ENCODE measurements at regions not wholly inside any gene's neighbourhood (a gene's known extent, or its start where the extent isn't known, plus 50 kb on each side); places are given as distances from the start of the nearest gene placed in this dataset.
"Not testable (repeated sequence)": the region's sequence is repeated elsewhere in the genome, so short reads cannot be mapped to it uniquely, and the experiment has no call there.

- H3K36me3 ChIP-seq (ENCODE audit: control insufficient read depth in 2 of 2, insufficient read depth in 2 of 2, low read length in 1 of 2): no peaks in the 10 kb centered on the region
- no peak overlapping the region for H3K27ac ChIP-seq (ENCODE audit: low read depth in 2 of 2, low read length in 1 of 2)
- no peaks in the 10 kb centered on the region for H3K27me3 ChIP-seq (ENCODE audit: control insufficient read depth in 1 of 2, insufficient read depth in 2 of 2, low read length in 2 of 2)
- WGBS, 2 donors: 42 to 44% methylated on average over 1 of the region's 1 CpG
- H3K4me1 ChIP-seq (ENCODE audit: control insufficient read depth in 2 of 2, insufficient read depth in 2 of 2, low read length in 1 of 2): no peaks in the 10 kb centered on the region
- no peak overlapping the region for H3K4me3 ChIP-seq (ENCODE audit: low read depth in 1 of 2, low read length in 2 of 2)
- H3K9me3 ChIP-seq (ENCODE audit: control insufficient read depth in 2 of 2, insufficient read depth in 1 of 2, low read depth in 1 of 2, low read length in 1 of 2): no peaks in the 10 kb centered on the region
These were observed 270.0 kb downstream of the DACT1 start for GRCh38 chr14:58907803-58908202.

GRCh38 chr14:58912287-58912686, 274.5 kb downstream of the DACT1 start:
- 56 to 72% methylated on average over 6 of the region's 6 CpGs for WGBS, 2 donors
- Histone ChIP-seq H3K4me1 (ENCODE audit: control insufficient read depth in 2 of 2, insufficient read depth in 2 of 2, low read length in 1 of 2) (no peaks in the 10 kb centered on the region), H3K36me3 (ENCODE audit: control insufficient read depth in 2 of 2, insufficient read depth in 2 of 2, low read length in 1 of 2) (no peaks in the 10 kb centered on the region), H3K27me3 (ENCODE audit: control insufficient read depth in 1 of 2, insufficient read depth in 2 of 2, low read length in 2 of 2) (no peaks in the 10 kb centered on the region), H3K9me3 (ENCODE audit: control insufficient read depth in 2 of 2, insufficient read depth in 1 of 2, low read depth in 1 of 2, low read length in 1 of 2) (no peaks in the 10 kb centered on the region), H3K4me3 (ENCODE audit: low read depth in 1 of 2, low read length in 2 of 2) (no peak overlapping the region), H3K27ac (ENCODE audit: low read depth in 2 of 2, low read length in 1 of 2) (no peak overlapping the region)

- Histone ChIP-seq H3K4me1 (ENCODE audit: control insufficient read depth in 2 of 2, insufficient read depth in 2 of 2, low read length in 1 of 2) (no peaks in the 10 kb centered on the region), H3K4me3 (ENCODE audit: low read depth in 1 of 2, low read length in 2 of 2) (no peak overlapping the region), H3K27ac (ENCODE audit: low read depth in 2 of 2, low read length in 1 of 2) (no peak overlapping the region), H3K36me3 (ENCODE audit: control insufficient read depth in 2 of 2, insufficient read depth in 2 of 2, low read length in 1 of 2) (no peaks in the 10 kb centered on the region), H3K9me3 (ENCODE audit: control insufficient read depth in 2 of 2, insufficient read depth in 1 of 2, low read depth in 1 of 2, low read length in 1 of 2) (no peaks in the 10 kb centered on the region), H3K27me3 (ENCODE audit: control insufficient read depth in 1 of 2, insufficient read depth in 2 of 2, low read length in 2 of 2) (no peaks in the 10 kb centered on the region)
- 86% methylated on average over 3 of the region's 3 CpGs for WGBS, 2 donors
These were observed 275.2 kb downstream of the DACT1 start for GRCh38 chr14:58912799-58913432.

- H3K27me3 ChIP-seq (ENCODE audit: control insufficient read depth in 1 of 2, insufficient read depth in 2 of 2, low read length in 2 of 2): no peaks in the 10 kb centered on the region
- no peaks in the 10 kb centered on the region for H3K9me3 ChIP-seq (ENCODE audit: control insufficient read depth in 2 of 2, insufficient read depth in 1 of 2, low read depth in 1 of 2, low read length in 1 of 2)
- no peaks in the 10 kb centered on the region for H3K36me3 ChIP-seq (ENCODE audit: control insufficient read depth in 2 of 2, insufficient read depth in 2 of 2, low read length in 1 of 2)
- WGBS, 2 donors: 67 to 77% methylated on average over 10 of the region's 10 CpGs
- H3K27ac ChIP-seq (ENCODE audit: low read depth in 2 of 2, low read length in 1 of 2): no peak overlapping the region
- H3K4me3 ChIP-seq (ENCODE audit: low read depth in 1 of 2, low read length in 2 of 2): no peak overlapping the region
- no peaks in the 10 kb centered on the region for H3K4me1 ChIP-seq (ENCODE audit: control insufficient read depth in 2 of 2, insufficient read depth in 2 of 2, low read length in 1 of 2)
These were observed 274.1 kb upstream of the DAAM1 start for GRCh38 chr14:58914279-58914855.

GRCh38 chr14:58915646-58916045, 272.8 kb upstream of the DAAM1 start:
- Histone ChIP-seq H3K4me1 (ENCODE audit: control insufficient read depth in 2 of 2, insufficient read depth in 2 of 2, low read length in 1 of 2) (no peaks in the 10 kb centered on the region), H3K27ac (ENCODE audit: low read depth in 2 of 2, low read length in 1 of 2) (no peak overlapping the region), H3K9me3 (ENCODE audit: control insufficient read depth in 2 of 2, insufficient read depth in 1 of 2, low read depth in 1 of 2, low read length in 1 of 2) (no peaks in the 10 kb centered on the region), H3K4me3 (ENCODE audit: low read depth in 1 of 2, low read length in 2 of 2) (no peak overlapping the region), H3K36me3 (ENCODE audit: control insufficient read depth in 2 of 2, insufficient read depth in 2 of 2, low read length in 1 of 2) (no peaks in the 10 kb centered on the region), H3K27me3 (ENCODE audit: control insufficient read depth in 1 of 2, insufficient read depth in 2 of 2, low read length in 2 of 2) (no peaks in the 10 kb centered on the region)
- 69 to 81% methylated on average over 2 of the region's 2 CpGs for WGBS, 2 donors

- Histone ChIP-seq H3K27me3 (ENCODE audit: control insufficient read depth in 1 of 2, insufficient read depth in 2 of 2, low read length in 2 of 2) (no peaks in the 10 kb centered on the region), H3K27ac (ENCODE audit: low read depth in 2 of 2, low read length in 1 of 2) (no peak overlapping the region), H3K4me3 (ENCODE audit: low read depth in 1 of 2, low read length in 2 of 2) (no peak overlapping the region), H3K9me3 (ENCODE audit: control insufficient read depth in 2 of 2, insufficient read depth in 1 of 2, low read depth in 1 of 2, low read length in 1 of 2) (no peaks in the 10 kb centered on the region), H3K4me1 (ENCODE audit: control insufficient read depth in 2 of 2, insufficient read depth in 2 of 2, low read length in 1 of 2) (no peaks in the 10 kb centered on the region), H3K36me3 (ENCODE audit: control insufficient read depth in 2 of 2, insufficient read depth in 2 of 2, low read length in 1 of 2) (no peaks in the 10 kb centered on the region)
- WGBS, 2 donors: 76 to 78% methylated on average over 6 of the region's 6 CpGs
These were observed 270.3 kb upstream of the DAAM1 start for GRCh38 chr14:58918066-58918738.

GRCh38 chr14:58919217-58919616, 269.2 kb upstream of the DAAM1 start:
- no peaks in the 10 kb centered on the region for H3K4me1 ChIP-seq (ENCODE audit: control insufficient read depth in 2 of 2, insufficient read depth in 2 of 2, low read length in 1 of 2)
- no peaks in the 10 kb centered on the region for H3K36me3 ChIP-seq (ENCODE audit: control insufficient read depth in 2 of 2, insufficient read depth in 2 of 2, low read length in 1 of 2)
- H3K27ac ChIP-seq (ENCODE audit: low read depth in 2 of 2, low read length in 1 of 2): no peak overlapping the region
- no peaks in the 10 kb centered on the region for H3K27me3 ChIP-seq (ENCODE audit: control insufficient read depth in 1 of 2, insufficient read depth in 2 of 2, low read length in 2 of 2)
- 74 to 81% methylated on average over 6 of the region's 6 CpGs for WGBS, 2 donors
- H3K4me3 ChIP-seq (ENCODE audit: low read depth in 1 of 2, low read length in 2 of 2): no peak overlapping the region
- no peaks in the 10 kb centered on the region for H3K9me3 ChIP-seq (ENCODE audit: control insufficient read depth in 2 of 2, insufficient read depth in 1 of 2, low read depth in 1 of 2, low read length in 1 of 2)

- 64 to 77% methylated on average over 3 of the region's 3 CpGs for WGBS, 2 donors
- H3K27ac ChIP-seq (ENCODE audit: low read depth in 2 of 2, low read length in 1 of 2): no peak overlapping the region
- no peaks in the 10 kb centered on the region for H3K4me1 ChIP-seq (ENCODE audit: control insufficient read depth in 2 of 2, insufficient read depth in 2 of 2, low read length in 1 of 2)
- no peak overlapping the region for H3K4me3 ChIP-seq (ENCODE audit: low read depth in 1 of 2, low read length in 2 of 2)
- H3K36me3 ChIP-seq (ENCODE audit: control insufficient read depth in 2 of 2, insufficient read depth in 2 of 2, low read length in 1 of 2): no peaks in the 10 kb centered on the region
- no peaks in the 10 kb centered on the region for H3K9me3 ChIP-seq (ENCODE audit: control insufficient read depth in 2 of 2, insufficient read depth in 1 of 2, low read depth in 1 of 2, low read length in 1 of 2)
- no peaks in the 10 kb centered on the region for H3K27me3 ChIP-seq (ENCODE audit: control insufficient read depth in 1 of 2, insufficient read depth in 2 of 2, low read length in 2 of 2)
These were observed 268.2 kb upstream of the DAAM1 start for GRCh38 chr14:58920230-58920629.

GRCh38 chr14:58922201-58922940, 266.1 kb upstream of the DAAM1 start:
- not testable (repeated sequence) for H3K27ac ChIP-seq (ENCODE audit: low read depth in 2 of 2, low read length in 1 of 2); H3K36me3 ChIP-seq (ENCODE audit: control insufficient read depth in 2 of 2, insufficient read depth in 2 of 2, low read length in 1 of 2); H3K4me1 ChIP-seq (ENCODE audit: control insufficient read depth in 2 of 2, insufficient read depth in 2 of 2, low read length in 1 of 2); H3K9me3 ChIP-seq (ENCODE audit: control insufficient read depth in 2 of 2, insufficient read depth in 1 of 2, low read depth in 1 of 2, low read length in 1 of 2); H3K27me3 ChIP-seq (ENCODE audit: control insufficient read depth in 1 of 2, insufficient read depth in 2 of 2, low read length in 2 of 2); H3K4me3 ChIP-seq (ENCODE audit: low read depth in 1 of 2, low read length in 2 of 2)
- 67 to 71% methylated on average over 3 of the region's 3 CpGs for WGBS, 2 donors

All from esophagus (tissue), 2 donors.